Transverse colon (tissue), 4 donors: ENCODE measurements at regions not wholly inside any gene's neighbourhood (a gene's known extent, or its start where the extent isn't known, plus 50 kb on each side); places are given as distances from the start of the nearest gene placed in this dataset.

Experiments
- DNase-seq: peaks from one replicate; pipeline ENCODE4 v3.0.0-alpha.2; 2019
- H3K27ac ChIP-seq, 4 donors: fragments of 200-600 bp; sonication (generic); 2 replicates each; pipeline ENCODE4 v1.5.1; 2016 to 2018; ENCODE audit warnings: inconsistent platforms in 4 of 4
- H3K27me3 ChIP-seq: fragments of 200-600 bp; sonication (generic); 2 replicates; pipeline ENCODE4 v1.5.1; 2017; ENCODE audit warnings: inconsistent platforms
- H3K36me3 ChIP-seq, 4 donors: fragments of 200-600 bp; sonication (generic); 2 replicates each; pipeline ENCODE4 v1.5.1; 2017 to 2019; ENCODE audit warnings: inconsistent platforms in 4 of 4
- H3K4me1 ChIP-seq, 4 donors: fragments of 200-600 bp; sonication (generic); 2 replicates each; pipeline ENCODE4 v1.5.1; 2017 to 2020; ENCODE audit warnings: inconsistent platforms in 4 of 4
- H3K4me3 ChIP-seq, 4 donors: fragments of 200-600 bp; sonication (generic); 1 replicate in 1 of 4; 2 replicates in 3 of 4; pipeline versions ENCODE4 v1.5.1 to v1.6.1; 2017 to 2019; ENCODE audit warnings: inconsistent platforms in 4 of 4
- H3K9me3 ChIP-seq, 2 donors: fragments of 200-600 bp; sonication (generic); 2 replicates each; pipeline ENCODE4 v1.5.1; 2017 to 2019; ENCODE audit warnings: inconsistent platforms in 2 of 2
- CTCF ChIP-seq, 5 experiments: fragments of 200-600 bp in 3 of 5; fragments of 450-650 bp in 2 of 5; sonication (generic) in 3 of 5; IDR thresholded peaks; 1 replicate in 2 of 5; 2 replicates in 3 of 5; pipeline ENCODE4 v1.5.1; 2016 to 2017; ENCODE audit warnings: antibody characterized with exemption in 5 of 5, inconsistent platforms in 3 of 5, mild to moderate bottlenecking in 2 of 5, moderate library complexity in 1 of 5
- EP300 ChIP-seq: sonication (generic); formaldehyde crosslinking; IDR thresholded peaks from one replicate; pipeline ENCODE4 v1.6.1; 2017; ENCODE audit warnings: antibody characterized with exemption, low read depth
- POLR2A ChIP-seq: fragments of 450-650 bp; IDR thresholded peaks from one replicate; pipeline ENCODE4 v1.6.1; 2016; ENCODE audit warnings: antibody characterized with exemption, mild to moderate bottlenecking, moderate library complexity
- POLR2AphosphoS5 ChIP-seq, 3 donors: sonication (generic); formaldehyde crosslinking; IDR thresholded peaks; one replicate each; pipeline ENCODE4 v1.6.1; 2016; ENCODE audit warnings: antibody characterized with exemption in 3 of 3
- WGBS, 2 donors: methylation state at CpG; one replicate each; pipeline ENCODE4 v1.1.5; 2018; ENCODE audit warnings: low coverage in 1 of 2; 5-methylcytosine and 5-hydroxymethylcytosine counted together
- in situ Hi-C, 4 donors: fragments of 200-750 bp; cut with MboI; loops; one replicate each; pipeline versions ENCODE4 v1.15.0 to v1.15.1; 2017; ENCODE audit warnings: low sequenced_read_pairs in 3 of 4, low pct_ligation_motif_present in 1 of 4, low pct_unique_long_range_greater_than_20kb in 1 of 4
- intact Hi-C: fragments of 100-400 bp; cut with DNase I; formaldehyde crosslinking; loops from one replicate; pipeline ENCODE4 v1.15.1; 2023; ENCODE audit warnings: low total_unique reads

- Histone ChIP-seq H3K36me3 (no peaks in the 10 kb centered on the region), H3K27me3 (no peaks in the 10 kb centered on the region), H3K27ac (no peak overlapping the region), H3K4me3 (no peak overlapping the region), H3K9me3 (no peaks in the 10 kb centered on the region), H3K4me1 (no peaks in the 10 kb centered on the region)
- TF ChIP-seq EP300 (no peak), POLR2AphosphoS5 (IDR thresholded peaks at IDR 0.05) (no peak), CTCF (IDR thresholded peaks at IDR 0.05) (no peak), POLR2A (no peak)
- in situ Hi-C loops: no loop called here
- 69 to 80% methylated on average over 1 to 3 of the region's 3 CpGs for WGBS, 2 donors
- intact Hi-C loops: no loop called here
- no peak for DNase-seq
Observed at GRCh38 chr6:153275997-153276396, 144.9 kb upstream of the RGS17 start.

- Histone ChIP-seq H3K27ac (no peak overlapping the region), H3K36me3 (no peaks in the 10 kb centered on the region), H3K4me3 (no peak overlapping the region), H3K27me3 (no peaks in the 10 kb centered on the region), H3K9me3 (no peaks in the 10 kb centered on the region), H3K4me1 (no peaks in the 10 kb centered on the region)
- WGBS, 2 donors: 72 to 83% methylated on average over 2 to 5 of the region's 5 CpGs
- intact Hi-C loops: no loop called here
- in situ Hi-C loops: no loop called here
- TF ChIP-seq POLR2AphosphoS5 (IDR thresholded peaks at IDR 0.05): no peak
- TF ChIP-seq POLR2A: no peak
- no peak for TF ChIP-seq CTCF (IDR thresholded peaks at IDR 0.05)
- TF ChIP-seq EP300: no peak
- no peak for DNase-seq
Observed at GRCh38 chr6:153272201-153272980, 141.3 kb upstream of the RGS17 start.

GRCh38 chr6:153263489-153263888 lies 132.4 kb upstream of the RGS17 start:
- Histone ChIP-seq H3K27ac (no peak overlapping the region), H3K36me3 (no peaks in the 10 kb centered on the region), H3K4me1 (no peaks in the 10 kb centered on the region), H3K27me3 (no peaks in the 10 kb centered on the region), H3K9me3 (no peaks in the 10 kb centered on the region), H3K4me3 (no peak overlapping the region)
- 78 to 79% methylated on average over 3 to 5 of the region's 5 CpGs for WGBS, 2 donors
- in situ Hi-C loops (no loop called here), intact Hi-C loops (no loop called here)
- DNase-seq: no peak
- TF ChIP-seq EP300 (no peak), POLR2AphosphoS5 (IDR thresholded peaks at IDR 0.05) (no peak), POLR2A (no peak), CTCF (IDR thresholded peaks at IDR 0.05) (no peak)

GRCh38 chr6:153251326-153251725 lies 120.2 kb upstream of the RGS17 start:
- Histone ChIP-seq H3K36me3 (no peaks in the 10 kb centered on the region), H3K9me3 (no peaks in the 10 kb centered on the region), H3K27ac (no peak overlapping the region), H3K4me3 (no peak overlapping the region), H3K27me3 (no peaks in the 10 kb centered on the region), H3K4me1 (no peaks in the 10 kb centered on the region)
- TF ChIP-seq POLR2AphosphoS5 (IDR thresholded peaks at IDR 0.05): no peak
- DNase-seq: no peak
- in situ Hi-C loops (no loop called here), intact Hi-C loops (no loop called here)

- no peak for DNase-seq
- no peak overlapping the region for H3K4me3 ChIP-seq
- H3K4me1 ChIP-seq: no peaks in the 10 kb centered on the region
- in situ Hi-C loops: no loop called here
- no peak for TF ChIP-seq POLR2AphosphoS5 (IDR thresholded peaks at IDR 0.05)
- no peak for TF ChIP-seq CTCF (IDR thresholded peaks at IDR 0.05)
- no peak for TF ChIP-seq POLR2A
- no peak for TF ChIP-seq EP300
- intact Hi-C loops: no loop called here
- no peaks in the 10 kb centered on the region for H3K27me3 ChIP-seq
- WGBS, 2 donors: 54 to 58% methylated on average over 3 of the region's 3 CpGs
- H3K27ac ChIP-seq: no peak overlapping the region
- no peaks in the 10 kb centered on the region for H3K9me3 ChIP-seq
- no peaks in the 10 kb centered on the region for H3K36me3 ChIP-seq
Observed at GRCh38 chr6:153237670-153238069, 106.6 kb upstream of the RGS17 start.
